GM19043 (cell line): ENCODE measurements at regions not wholly inside any gene's neighbourhood (a gene's known extent, or its start where the extent isn't known, plus 50 kb on each side); places are given as distances from the start of the nearest gene placed in this dataset.
"Not testable (repeated sequence)": the region's sequence is repeated elsewhere in the genome, so short reads cannot be mapped to it uniquely, and the experiment has no call there.

Experiments
- ATAC-seq: cut with Tn5 transposase; IDR thresholded peaks from one replicate; pipeline ENCODE4 v1.9.1; 2021; ENCODE audit warnings: low read depth; ENCODE audit not compliant: unreplicated experiment

DNA sequence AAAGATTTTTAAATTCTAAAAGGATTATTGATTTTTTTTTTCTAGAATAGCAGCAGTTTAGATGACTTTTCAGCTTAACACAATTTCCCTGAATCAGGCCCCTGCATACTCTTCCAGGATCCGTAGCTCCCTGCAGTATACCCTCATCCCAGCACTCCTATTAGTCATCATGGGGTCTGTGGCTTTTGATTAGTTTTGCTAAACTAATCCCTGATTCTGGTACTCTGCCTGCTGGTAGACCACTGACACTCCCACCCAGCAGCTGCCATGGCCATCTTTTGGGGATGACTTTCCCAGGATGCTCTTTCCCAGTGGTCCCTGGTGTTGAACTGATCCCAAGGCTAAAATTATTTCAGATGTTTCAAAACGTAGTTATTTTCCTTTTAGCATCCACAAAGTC lies 802.0 kb downstream of the RAPGEF2 start:
- ATAC-seq, result no peak

DNA sequence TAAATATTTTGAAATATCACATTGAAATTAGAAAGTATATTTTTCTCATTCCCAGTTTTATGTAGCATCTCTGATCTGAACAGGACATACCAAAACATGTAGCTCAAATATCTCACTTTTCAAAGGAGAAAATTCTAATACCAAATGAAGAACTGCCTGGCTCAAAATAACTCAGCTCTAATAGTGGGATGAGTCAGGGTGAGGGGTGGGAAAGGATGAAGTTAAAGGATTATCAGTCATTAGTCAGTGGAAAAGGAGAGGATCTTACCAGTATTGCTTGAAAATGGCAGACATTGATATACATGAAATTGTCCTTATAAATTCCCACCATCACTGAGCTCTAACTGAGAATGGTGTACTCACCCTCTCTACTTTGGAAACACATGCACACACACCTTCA lies 803.2 kb downstream of the RAPGEF2 start:
- ATAC-seq, result no peak

DNA sequence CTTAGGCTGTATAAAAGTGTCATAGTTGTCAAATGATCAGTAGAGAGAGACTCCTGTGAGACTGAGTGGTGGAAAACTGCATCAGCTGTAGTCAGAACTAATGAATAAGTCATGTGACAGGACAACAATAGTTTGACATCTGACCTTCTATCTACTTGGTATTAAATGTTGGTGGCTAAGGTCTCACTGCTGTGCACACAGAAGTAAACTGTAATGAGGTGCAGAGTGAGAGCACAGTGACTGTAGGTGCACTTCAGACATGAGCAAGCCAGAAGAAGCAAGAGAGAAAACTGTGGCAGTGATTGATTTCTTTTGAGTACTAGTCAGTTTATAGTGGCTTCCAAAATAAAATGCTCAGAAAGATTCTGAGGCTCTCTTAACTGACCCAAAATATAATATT lies 803.6 kb downstream of the RAPGEF2 start:
- ATAC-seq, result no peak

DNA sequence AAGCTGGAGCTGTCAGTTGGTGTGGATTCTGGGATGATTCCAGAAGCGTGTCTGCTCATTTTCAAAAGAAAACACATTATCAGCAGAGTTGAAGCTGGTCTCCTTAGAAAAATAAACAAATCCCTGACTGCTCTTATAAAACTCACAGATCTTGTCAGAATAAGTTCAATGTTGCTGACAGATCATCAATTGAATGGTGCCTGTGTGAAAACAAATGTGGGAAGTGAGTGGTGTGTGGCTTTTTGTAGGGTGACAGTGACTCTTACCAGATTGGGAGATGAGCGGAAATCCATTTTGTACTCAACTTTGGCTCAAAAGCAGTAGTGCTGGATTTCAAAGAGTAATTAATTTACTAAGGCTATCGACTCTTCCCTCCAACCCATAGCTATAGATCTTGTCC lies 807.8 kb downstream of the RAPGEF2 start:
- ATAC-seq, result no peak

DNA sequence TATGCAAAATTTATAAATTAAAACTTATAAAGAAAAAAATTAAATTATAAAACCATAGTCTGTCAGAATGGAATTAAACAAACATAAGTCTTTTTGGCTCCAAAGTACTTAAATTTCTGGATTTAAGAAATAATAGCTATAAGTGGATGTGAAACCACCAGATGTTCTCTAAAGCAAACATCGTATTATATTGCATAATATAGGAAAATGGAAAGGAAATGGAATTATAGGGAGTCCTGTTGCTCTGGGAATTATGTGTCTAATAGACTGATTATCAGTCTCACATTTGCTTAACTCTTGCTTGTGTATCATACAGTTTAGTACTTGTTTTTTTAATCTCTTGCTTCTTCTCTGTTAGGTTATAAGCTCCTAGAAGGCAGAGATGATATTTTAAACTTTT lies 819.2 kb downstream of the RAPGEF2 start:
- no peak for ATAC-seq

DNA sequence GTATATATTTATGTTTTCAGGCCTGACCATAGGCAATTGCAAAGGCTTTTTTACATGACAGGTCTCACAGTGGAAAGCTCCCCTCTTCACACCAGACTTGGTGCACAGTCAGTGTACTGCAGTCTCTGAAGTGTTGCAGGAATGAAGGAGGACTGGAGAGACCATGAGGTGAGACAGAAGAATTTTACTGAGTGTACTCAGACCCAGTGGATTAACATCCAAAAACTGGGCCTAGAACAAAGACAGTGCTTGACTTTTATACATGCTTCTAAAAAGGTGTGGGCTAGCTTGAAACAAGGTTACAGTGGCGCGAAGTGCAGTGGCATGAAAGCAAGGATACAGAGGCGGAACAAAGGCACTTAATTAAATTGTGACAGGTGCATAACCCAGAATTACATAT lies 822.9 kb downstream of the RAPGEF2 start:
- no peak for ATAC-seq

DNA sequence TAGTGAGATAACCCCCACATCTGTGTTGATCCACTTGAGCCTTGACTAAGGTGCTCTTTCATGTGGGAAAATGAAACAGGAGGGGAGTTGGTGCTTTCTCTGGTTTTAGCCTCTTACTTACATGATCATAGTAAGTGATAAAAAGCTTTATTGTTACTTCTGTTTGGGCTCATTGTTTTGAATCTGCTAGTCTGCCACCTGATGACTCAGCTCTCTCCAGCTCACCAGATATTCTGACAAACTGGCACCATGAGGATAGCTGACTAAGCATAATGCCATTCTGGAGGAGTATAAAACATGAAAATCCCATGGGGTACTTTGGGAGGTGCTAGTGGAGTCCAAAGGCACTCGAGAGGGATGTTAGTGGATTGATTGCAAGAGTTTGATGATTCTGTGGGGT lies 824.0 kb downstream of the RAPGEF2 start:
- ATAC-seq, result no peak

DNA sequence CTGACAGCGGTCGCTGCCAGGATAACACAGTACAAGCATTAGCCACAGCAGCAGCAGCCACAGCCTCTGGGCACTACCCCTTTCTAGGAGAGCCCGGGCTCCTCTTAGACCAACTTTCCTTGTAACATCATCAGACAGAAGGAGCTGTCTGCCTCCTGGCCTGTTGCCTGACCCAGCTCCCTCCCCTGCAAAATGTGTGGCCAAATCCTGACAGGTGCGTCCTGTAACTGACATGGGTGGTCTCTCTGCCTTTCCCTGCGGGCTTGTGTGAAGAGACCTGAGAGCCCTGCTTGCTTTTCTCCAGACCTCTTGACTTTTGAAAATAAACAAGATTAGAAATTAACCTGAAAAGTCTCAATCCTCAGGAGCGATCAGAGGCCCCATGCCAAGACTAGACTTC lies 824.9 kb downstream of the RAPGEF2 start:
- no peak for ATAC-seq

DNA sequence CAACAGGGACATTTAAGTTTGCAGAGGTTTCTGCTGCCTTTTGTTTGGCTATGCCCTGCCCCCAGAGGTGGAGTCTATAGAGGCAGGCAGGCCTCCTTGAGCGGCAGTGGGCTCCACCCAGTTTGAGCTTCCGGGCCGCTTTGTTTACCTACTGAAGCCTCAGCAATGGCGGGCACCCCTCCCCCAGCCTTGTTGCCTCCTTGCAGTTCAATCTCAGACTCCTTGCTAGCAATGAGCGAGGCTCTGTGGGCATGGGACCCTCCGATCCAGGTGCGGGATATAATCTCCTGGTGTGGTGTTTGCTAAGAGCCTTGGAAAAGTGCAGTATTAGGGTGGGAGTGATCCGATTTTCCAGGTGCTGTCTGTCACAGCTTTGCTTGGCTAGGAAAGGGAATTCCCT lies 831.7 kb downstream of the RAPGEF2 start:
- ATAC-seq, result not testable (repeated sequence)

DNA sequence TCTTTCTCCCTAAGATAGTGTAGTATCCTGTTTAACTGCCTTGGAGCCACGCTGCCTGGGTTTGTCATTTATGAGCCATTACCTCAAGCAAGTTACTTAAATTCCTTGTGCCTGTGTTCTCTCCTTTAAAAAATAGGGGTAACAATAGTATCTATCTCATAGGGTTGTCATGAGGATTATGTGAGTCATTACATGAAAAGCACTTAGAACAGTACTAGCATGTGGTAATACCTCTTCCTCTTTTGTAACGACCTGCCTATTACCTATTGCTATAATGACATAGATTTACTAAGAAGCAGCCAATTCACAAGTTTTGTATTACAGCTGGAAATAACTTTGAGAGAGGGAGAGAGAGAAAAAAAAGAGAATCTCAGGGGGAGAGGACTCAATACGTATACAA lies 834.7 kb downstream of the RAPGEF2 start:
- ATAC-seq, result peak; percentile 90

DNA sequence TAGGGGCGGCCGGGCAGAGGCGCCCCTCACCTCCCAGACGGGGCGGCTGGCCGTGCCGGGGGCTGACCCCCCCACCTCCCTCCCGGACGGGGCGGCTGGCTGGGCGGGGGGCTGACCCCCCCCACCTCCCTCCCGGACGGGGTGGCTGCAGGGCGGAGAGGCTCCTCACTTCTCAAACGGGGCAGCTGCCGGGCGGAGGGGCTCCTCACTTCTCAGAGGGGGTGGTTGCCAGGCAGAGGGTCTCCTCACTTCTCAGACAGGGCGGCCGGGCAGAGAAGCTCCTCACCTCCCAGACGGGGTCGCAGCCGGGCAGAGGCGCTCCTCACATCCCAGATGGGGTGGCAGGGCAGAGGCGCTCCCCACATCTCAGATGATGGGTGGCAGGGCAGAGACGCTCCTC lies 836.8 kb downstream of the RAPGEF2 start:
- ATAC-seq, result not testable (repeated sequence)

DNA sequence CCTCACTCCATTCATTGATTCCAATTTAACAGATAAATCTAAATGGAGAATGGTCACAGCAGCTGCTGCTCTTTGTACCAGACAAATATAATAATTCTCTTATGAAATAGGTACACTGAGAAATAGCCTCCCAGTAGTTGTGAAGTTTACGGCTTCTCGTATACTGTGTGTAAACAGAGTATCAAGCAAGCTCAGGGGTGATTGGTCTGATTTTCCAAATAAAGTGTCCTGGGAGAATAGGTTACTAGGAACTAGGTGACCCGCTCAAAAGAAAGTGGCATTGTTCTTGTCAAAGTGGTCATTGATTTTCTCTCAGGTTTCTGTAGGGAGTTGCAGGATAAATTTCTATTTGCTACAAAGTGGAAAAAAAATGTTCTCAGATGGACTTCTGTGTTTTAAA lies 838.2 kb downstream of the RAPGEF2 start:
- no peak for ATAC-seq

DNA sequence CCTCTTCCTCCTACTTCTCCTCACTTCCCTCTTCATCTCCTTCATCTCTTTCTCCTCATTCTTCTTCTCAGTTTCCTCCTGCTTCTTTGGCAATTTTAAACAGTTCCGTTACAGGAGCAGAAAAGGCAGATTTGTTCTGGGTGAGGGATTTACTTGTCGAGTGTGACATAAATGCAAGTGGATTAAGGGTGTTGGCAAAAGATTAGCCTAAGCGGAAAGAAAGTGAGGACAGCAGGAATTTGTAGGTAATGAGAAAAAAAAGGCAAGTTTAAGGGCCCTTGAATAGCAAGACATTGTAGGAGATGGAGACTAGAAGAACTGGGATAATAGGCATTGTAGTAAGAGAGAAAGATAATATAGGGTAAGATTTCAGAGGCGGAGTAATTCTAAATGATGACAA lies 841.6 kb downstream of the RAPGEF2 start:
- no peak for ATAC-seq

DNA sequence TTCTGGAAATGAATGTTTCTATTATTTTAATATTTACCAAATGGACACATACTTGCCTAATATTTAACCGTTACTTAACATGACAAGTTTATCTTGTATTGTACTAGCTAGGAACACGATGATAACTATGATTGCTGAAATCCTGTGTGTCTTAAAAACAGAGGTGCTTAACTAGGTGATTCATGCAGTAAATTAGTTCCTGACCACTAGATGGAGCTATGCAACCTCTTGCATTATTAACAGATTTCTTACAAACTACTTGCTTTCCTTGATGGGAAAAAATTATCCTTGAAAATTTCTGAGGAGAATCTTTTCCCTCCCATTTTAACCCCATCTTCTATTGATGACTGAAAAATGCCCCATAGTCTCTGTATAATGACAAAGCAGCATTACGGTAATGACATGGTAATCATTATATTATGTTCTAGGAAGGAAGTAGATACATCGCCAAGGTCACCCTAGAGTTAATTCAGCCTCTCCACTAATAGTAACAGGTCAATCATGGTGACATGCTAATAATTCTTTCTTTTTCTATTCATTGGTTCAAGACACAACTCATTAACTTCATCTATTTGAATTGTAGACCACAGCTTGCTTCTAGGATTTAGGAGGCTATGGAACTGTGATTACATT lies 844.2 kb downstream of the RAPGEF2 start:
- ATAC-seq, result no peak

DNA sequence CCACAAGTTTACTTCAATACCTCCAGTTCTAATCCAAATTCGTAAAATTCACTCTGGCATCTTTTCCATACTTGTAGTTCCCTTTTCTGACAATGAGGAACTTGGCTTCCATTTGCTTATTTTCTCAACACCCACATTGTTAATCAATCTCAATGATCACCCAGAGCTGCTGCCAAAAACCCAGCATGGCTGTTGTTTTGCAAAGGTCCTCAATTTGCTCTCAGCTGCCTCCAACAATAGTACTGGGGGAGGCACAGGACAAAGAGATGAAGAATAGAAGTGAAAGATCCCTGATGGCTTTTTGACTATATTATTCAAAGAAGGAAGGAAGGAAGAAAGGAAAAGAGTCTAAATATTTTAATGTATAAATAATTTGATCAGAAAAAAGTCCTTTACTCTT lies 847.8 kb downstream of the RAPGEF2 start:
- no peak for ATAC-seq

DNA sequence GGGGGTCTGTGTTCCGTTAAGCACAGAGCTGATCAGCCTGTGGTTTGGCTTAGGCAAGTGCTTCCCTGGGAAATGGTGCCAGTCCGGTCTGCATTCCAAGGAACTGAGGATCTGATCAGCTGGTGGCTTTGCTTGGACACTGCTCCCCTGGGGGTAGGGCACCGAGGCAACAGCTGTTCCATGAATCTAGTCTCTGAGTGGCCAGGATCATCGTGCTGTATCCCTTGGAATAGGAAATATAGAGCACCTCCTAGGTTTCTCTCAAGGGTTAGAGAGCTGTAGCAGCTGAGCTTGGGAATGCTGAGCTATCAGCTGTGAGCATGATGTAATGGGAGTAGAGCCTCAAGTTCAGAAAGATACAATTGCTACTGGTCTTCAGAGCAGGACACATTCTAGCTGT lies 863.9 kb downstream of the RAPGEF2 start:
- ATAC-seq, result no peak

DNA sequence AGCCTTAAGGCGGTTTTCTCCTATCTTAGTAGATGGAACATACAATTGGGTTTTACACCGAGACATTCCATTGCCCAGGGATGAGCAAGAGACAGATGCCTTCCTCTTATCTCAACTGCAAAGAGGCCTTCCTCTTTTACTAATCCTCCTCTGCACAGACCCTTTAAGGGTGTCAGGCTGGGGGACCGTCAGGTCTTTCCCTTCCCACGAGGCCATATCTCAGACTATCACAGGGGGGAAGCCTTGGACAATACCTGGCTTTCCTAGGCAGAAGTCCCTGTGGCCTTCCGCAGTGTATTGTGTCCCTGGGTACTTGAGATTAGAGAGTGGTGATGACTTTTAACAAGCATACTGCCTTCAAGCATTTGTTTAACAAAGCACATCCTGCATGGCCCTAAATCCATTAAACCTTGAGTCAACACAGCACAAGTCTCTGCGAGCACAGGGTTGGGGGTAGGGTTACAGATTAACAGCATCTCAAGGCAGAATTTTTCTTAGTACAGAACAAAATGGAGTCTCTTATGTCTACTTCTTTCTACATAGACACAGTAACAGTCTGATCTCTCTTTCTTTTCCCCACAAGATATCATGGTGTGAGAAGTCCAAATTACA lies 874.1 kb downstream of the RAPGEF2 start:
- not testable (repeated sequence) for ATAC-seq

DNA sequence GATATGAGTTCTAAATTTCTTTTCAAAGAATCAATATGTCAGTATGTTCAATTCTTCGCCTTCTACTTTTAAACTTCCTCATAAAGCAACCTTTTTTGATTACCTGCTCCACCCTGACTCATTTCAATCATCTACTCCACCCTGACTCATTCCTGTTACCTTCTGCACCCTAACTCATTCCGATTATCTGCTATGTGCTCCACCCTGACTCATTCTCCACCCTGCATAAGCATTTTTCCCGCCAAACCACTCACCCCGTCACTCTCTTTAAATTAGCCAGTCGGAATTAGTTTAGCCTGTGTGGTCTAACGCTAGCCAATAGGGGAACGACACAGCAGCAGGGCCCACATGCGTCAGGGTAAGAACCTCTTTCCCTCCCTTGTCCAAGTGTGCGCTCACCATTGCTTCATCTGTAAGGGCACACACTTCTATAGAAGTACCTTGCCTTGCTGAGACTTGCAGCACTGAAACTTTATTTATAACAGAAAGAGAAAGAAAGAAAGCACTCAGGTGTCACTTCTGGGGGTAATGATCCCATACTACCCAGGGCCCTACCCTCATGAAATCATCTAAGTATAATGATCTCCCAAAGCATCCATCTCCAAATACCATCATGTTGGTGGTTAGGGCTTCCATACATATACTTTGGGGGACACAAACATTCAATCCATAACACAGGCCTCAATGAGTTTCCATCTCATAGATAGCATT lies 875.2 kb downstream of the RAPGEF2 start:
- ATAC-seq, result no peak

DNA sequence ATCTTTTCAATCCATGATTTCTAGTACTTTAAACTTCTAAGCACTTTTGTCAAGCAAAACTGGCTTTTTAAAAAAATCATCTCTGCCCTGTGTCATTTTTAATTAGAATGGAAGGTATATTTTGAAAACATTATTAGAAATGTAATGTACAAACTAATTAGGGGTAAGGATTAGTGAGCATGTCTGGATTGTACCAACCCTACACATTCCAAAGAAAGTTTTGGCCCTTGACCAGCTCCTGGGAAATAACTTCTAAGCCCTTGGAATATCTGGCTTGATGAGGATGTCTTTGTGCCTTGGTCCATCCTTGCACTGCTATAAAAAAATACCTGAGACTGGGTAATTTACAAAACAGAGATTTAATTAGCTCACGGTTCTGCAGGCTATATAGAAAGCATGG lies 876.5 kb downstream of the RAPGEF2 start:
- ATAC-seq, result no peak

DNA sequence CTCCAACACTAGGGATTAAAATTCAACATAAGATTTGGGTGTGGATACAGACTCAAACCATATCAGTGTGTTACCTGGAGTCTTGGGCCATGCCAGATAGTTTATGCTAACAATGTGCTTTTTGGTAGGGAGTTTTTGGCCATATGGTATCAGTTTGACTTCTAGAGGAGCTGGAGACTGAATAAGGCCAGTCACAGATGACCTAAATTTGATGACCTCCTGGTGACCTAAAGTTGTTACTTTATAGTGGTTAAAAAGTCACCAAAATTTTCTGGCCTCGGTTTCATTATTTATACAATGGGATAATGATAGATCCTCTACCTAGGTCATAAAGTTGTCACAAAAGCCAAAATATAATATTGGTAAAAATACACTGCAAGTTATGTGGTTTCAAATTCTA lies 877.1 kb downstream of the RAPGEF2 start:
- ATAC-seq, result no peak

DNA sequence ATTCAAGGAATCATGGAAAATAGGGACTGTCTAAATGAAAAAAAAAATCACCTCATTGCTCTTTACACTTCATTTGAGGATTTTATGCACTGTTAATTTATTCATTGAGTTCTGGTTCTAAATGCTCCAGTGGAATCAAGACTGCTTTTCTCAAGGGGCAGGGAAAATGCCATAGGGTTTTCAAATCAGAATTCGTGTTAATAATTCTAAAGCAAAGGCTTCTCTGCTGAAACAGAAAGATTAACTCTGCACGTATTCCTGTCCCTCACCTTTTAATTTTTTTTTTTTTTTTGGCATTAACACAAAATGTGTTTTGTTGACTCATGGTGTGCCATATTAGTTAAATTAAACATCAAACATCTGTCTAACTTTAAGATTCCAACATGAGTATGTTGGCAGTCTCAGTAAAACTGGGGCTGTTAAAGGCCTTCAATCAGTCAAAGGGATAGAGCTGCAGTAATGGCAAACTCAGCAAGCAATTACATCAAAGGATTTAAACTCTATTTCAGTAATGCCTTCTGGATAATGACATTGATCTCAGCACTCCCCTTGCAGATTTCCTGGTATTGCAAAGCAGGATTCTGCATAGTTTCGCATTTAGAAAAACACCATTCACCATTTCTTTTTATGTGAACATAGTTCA lies 878.1 kb downstream of the RAPGEF2 start:
- no peak for ATAC-seq

DNA sequence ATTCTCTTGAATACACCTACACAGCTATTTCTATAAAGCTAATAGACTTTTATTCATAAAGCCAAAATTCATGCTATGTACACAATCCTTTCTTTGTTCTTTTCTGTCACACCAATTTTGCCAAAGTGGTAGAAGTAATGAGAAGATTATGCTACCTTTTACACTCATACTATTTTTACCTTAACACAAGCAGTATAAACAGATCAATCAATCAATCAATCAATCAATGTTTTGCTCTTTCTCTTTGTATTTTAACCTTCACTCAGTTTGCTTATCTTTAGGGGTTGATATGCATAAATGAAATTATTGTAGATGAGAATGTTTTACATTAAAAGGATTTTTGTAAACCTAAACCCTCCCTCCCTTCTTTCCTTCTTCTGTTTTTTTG lies 878.6 kb downstream of the RAPGEF2 start:
- no peak for ATAC-seq
